ENCODE measurements at regions not wholly inside any gene's neighbourhood (a gene's known extent, or its start where the extent isn't known, plus 50 kb on each side); places are given as distances from the start of the nearest gene placed in this dataset.
"Not testable (repeated sequence)": the region's sequence is repeated elsewhere in the genome, so short reads cannot be mapped to it uniquely, and the experiment has no call there.

GRCh38 chr2:64809216-64809615, 155.5 kb upstream of the SERTAD2 start:
- H3K27me3 Mint-ChIP-seq (ENCODE audit: low read depth) = no peaks in the 10 kb centered on the region
- peaks cover 7% of the 10 kb centered on the region for H3K9me3 Mint-ChIP-seq
- H3K4me1 Mint-ChIP-seq (ENCODE audit: low read depth) = peaks cover 20% of the 10 kb centered on the region
- H3K4me3 Mint-ChIP-seq = no peak overlapping the region
- peaks cover 2% of the 10 kb centered on the region for H3K36me3 Mint-ChIP-seq (ENCODE audit: low read depth)
- H3K27ac Mint-ChIP-seq = no peak overlapping the region

- Mint-ChIP-seq H3K36me3 (ENCODE audit: low read depth) (peaks cover 2% of the 10 kb centered on the region), H3K4me3 (no peak overlapping the region), H3K27ac (no peak overlapping the region), H3K4me1 (ENCODE audit: low read depth) (peaks cover 16% of the 10 kb centered on the region), H3K27me3 (ENCODE audit: low read depth) (no peaks in the 10 kb centered on the region), H3K9me3 (peaks cover 7% of the 10 kb centered on the region)
Observed at GRCh38 chr2:64812285-64812684, 158.6 kb upstream of the SERTAD2 start.

DNA sequence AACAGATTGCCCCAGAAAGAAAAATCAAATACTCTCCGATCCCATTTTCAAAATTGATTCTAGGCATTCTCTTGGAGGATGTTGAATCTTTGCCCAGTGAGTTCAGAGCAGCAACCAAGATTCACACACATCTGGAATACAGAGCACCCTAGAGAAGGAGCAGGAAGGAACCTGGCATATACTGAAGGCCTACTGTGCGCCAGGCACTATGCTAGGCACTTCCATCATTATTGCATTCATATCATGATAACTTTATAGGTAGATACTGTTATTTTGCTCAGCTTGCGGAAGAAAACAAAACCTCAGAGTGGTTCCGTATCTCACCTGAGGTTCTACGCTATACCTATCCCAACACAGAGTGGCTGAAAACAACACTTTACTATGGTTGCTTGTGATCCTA, 160.3 kb upstream of the SERTAD2 start:
- H3K27me3 Mint-ChIP-seq (ENCODE audit: low read depth) = no peaks in the 10 kb centered on the region
- H3K4me1 Mint-ChIP-seq (ENCODE audit: low read depth) = peaks cover 18% of the 10 kb centered on the region
- peaks cover 2% of the 10 kb centered on the region for H3K36me3 Mint-ChIP-seq (ENCODE audit: low read depth)
- no peak overlapping the region for H3K27ac Mint-ChIP-seq
- H3K9me3 Mint-ChIP-seq = peaks cover 7% of the 10 kb centered on the region
- H3K4me3 Mint-ChIP-seq = no peak overlapping the region

DNA sequence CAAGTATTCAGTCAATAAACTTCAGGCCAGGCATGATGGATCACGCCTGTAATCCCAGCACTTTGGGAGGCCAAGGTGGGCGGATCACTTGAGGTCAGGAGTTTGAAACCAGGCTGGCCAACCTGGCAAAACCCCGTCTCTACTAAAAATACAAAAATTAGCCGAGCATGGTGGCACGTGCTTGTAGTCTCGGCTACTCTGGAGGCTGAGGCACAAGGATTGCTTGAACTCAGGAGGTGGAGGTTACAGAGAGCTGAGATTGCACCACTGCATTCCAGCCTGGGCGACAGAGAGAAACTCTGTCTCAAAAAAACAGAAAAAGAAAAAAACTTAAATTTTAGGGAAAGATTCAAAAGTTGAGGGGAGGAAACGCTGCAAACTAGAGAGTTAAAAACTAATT, 162.8 kb upstream of the SERTAD2 start:
- not testable (repeated sequence) for H3K27me3 Mint-ChIP-seq (ENCODE audit: low read depth); H3K27ac Mint-ChIP-seq; H3K9me3 Mint-ChIP-seq; H3K36me3 Mint-ChIP-seq (ENCODE audit: low read depth); H3K4me3 Mint-ChIP-seq
- H3K4me1 Mint-ChIP-seq (ENCODE audit: low read depth) = peaks cover 30% of the 10 kb centered on the region

GRCh38 chr2:64817453-64817852, 163.7 kb upstream of the SERTAD2 start:
- peaks cover 4% of the 10 kb centered on the region for H3K36me3 Mint-ChIP-seq (ENCODE audit: low read depth)
- peaks cover 22% of the 10 kb centered on the region for H3K4me1 Mint-ChIP-seq (ENCODE audit: low read depth)
- no peaks in the 10 kb centered on the region for H3K27me3 Mint-ChIP-seq (ENCODE audit: low read depth)
- H3K4me3 Mint-ChIP-seq = no peak overlapping the region
- H3K9me3 Mint-ChIP-seq = no peaks in the 10 kb centered on the region
- H3K27ac Mint-ChIP-seq = no peak overlapping the region

DNA sequence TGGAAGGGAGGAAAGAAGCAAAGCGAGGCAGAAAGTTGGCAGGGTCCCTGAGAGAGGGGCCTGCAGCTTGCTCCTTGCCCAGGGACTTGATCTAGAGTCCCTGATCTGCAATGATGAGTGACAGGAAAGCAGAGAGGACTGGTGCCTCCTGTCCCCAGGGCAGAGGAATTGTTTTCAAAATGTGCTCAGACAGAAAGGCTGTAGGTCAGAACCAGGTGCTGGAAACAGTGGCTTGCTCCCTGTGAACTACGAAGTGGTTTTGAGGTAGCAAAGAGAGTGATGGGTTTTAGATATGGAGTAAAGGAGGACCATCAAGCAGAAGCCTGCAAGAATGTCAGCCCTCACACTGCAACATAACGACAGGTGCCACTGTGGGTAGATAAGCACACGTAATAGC, 164.9 kb upstream of the SERTAD2 start:
- H3K27ac Mint-ChIP-seq = peak overlapping the region; percentile 62
- H3K9me3 Mint-ChIP-seq = no peaks in the 10 kb centered on the region
- peaks cover 4% of the 10 kb centered on the region for H3K36me3 Mint-ChIP-seq (ENCODE audit: low read depth)
- H3K27me3 Mint-ChIP-seq (ENCODE audit: low read depth) = no peaks in the 10 kb centered on the region
- H3K4me3 Mint-ChIP-seq = no peak overlapping the region
- H3K4me1 Mint-ChIP-seq (ENCODE audit: low read depth) = peaks cover 22% of the 10 kb centered on the region

GRCh38 chr2:64819361-64819760, 165.6 kb upstream of the SERTAD2 start:
- Mint-ChIP-seq H3K9me3 (no peaks in the 10 kb centered on the region), H3K27me3 (ENCODE audit: low read depth) (no peaks in the 10 kb centered on the region), H3K4me3 (peak overlapping the region; percentile 69), H3K4me1 (ENCODE audit: low read depth) (peaks cover 21% of the 10 kb centered on the region), H3K27ac (peak overlapping the region; percentile 96), H3K36me3 (ENCODE audit: low read depth) (peaks cover 4% of the 10 kb centered on the region)

DNA sequence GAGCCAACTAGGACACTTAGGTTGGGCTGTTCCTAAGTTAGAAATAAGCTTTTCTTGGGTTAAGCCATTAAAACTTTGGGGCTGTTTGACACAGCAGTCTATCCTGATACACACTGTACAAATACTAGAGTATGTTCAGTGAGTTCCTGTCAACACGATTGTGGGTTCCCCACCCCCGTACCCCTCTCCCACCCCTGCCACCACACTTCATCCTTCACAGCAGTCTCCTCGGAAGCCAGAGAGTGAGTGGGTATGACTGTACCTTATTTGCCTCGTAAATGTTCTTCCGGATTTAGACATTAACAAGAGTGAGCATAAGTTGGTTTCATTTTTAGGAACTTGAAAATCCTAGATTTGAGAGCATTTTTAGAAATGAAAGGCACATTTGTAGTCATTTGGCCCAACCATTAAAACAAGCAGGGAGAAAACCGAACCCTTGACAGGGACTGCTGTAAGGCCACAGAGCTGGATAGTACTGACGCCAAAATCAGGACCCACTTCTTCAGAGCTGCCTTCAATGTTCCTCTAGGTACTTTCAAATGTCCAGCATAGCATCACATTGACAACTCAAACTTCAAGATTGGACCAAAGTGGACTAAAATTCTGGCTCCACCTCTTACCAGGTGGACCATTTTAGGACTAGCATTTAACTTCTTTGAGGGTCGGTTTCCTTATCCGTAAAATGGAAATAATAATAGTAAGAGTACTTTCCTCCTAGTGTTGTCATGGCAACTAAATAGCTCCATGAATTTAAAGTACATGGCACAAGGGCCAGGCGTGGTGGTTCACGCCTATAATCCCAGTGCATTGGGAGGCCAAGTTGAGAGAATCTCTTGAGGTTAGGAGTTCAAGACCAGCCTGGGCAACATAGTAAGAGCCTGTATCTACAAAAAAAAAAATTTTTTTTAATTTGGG, 166.3 kb upstream of the SERTAD2 start:
- Mint-ChIP-seq H3K9me3 (no peaks in the 10 kb centered on the region), H3K27ac (peak overlapping the region; percentile 96), H3K36me3 (ENCODE audit: low read depth) (peaks cover 4% of the 10 kb centered on the region), H3K27me3 (ENCODE audit: low read depth) (no peaks in the 10 kb centered on the region), H3K4me1 (ENCODE audit: low read depth) (peaks cover 21% of the 10 kb centered on the region), H3K4me3 (peak overlapping the region; percentile 69)

GRCh38 chr2:64820901-64821300, 167.2 kb upstream of the SERTAD2 start:
- H3K27ac Mint-ChIP-seq = no peak overlapping the region
- peaks cover 4% of the 10 kb centered on the region for H3K36me3 Mint-ChIP-seq (ENCODE audit: low read depth)
- no peaks in the 10 kb centered on the region for H3K9me3 Mint-ChIP-seq
- H3K4me1 Mint-ChIP-seq (ENCODE audit: low read depth) = peaks cover 20% of the 10 kb centered on the region
- H3K27me3 Mint-ChIP-seq (ENCODE audit: low read depth) = no peaks in the 10 kb centered on the region
- no peak overlapping the region for H3K4me3 Mint-ChIP-seq

DNA sequence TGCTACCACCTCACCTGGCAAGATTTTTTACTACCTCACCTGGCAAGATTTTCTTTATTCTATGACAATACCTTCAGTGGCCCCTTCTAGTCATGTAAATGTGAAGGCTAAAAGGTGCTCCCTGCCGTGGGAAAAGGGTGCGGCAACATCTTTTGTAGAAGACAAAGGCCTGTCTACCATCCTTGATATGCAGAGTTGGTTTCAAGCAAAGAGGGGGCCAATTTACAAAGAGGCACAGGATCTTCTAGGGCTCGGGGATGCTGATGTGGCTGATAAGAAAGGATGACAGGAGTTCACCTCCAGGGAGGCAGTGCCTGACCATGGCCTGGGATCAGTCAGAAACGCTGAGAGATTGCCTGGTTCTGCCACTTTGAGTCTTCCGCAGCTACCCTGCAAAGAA, 165.4 kb upstream of the SLC1A4 start:
- Mint-ChIP-seq H3K4me3 (no peak overlapping the region), H3K36me3 (ENCODE audit: low read depth) (peaks cover 4% of the 10 kb centered on the region), H3K4me1 (ENCODE audit: low read depth) (peaks cover 14% of the 10 kb centered on the region), H3K27me3 (ENCODE audit: low read depth) (no peaks in the 10 kb centered on the region), H3K9me3 (no peaks in the 10 kb centered on the region), H3K27ac (no peak overlapping the region)

GRCh38 chr2:64825831-64826491, 163.2 kb upstream of the SLC1A4 start:
- no peak overlapping the region for H3K4me3 Mint-ChIP-seq
- peaks cover under 1% of the 10 kb centered on the region for H3K4me1 Mint-ChIP-seq (ENCODE audit: low read depth)
- H3K27ac Mint-ChIP-seq = no peak overlapping the region
- no peaks in the 10 kb centered on the region for H3K27me3 Mint-ChIP-seq (ENCODE audit: low read depth)
- H3K36me3 Mint-ChIP-seq (ENCODE audit: low read depth) = no peaks in the 10 kb centered on the region
- no peaks in the 10 kb centered on the region for H3K9me3 Mint-ChIP-seq

- Mint-ChIP-seq H3K27ac (no peak overlapping the region), H3K4me1 (ENCODE audit: low read depth) (peaks cover 8% of the 10 kb centered on the region), H3K27me3 (ENCODE audit: low read depth) (no peaks in the 10 kb centered on the region), H3K9me3 (no peaks in the 10 kb centered on the region), H3K36me3 (ENCODE audit: low read depth) (no peaks in the 10 kb centered on the region), H3K4me3 (no peak overlapping the region)
Observed at GRCh38 chr2:64826703-64827102, 162.5 kb upstream of the SLC1A4 start.

- no peaks in the 10 kb centered on the region for H3K9me3 Mint-ChIP-seq
- H3K4me3 Mint-ChIP-seq = no peak overlapping the region
- H3K36me3 Mint-ChIP-seq (ENCODE audit: low read depth) = no peaks in the 10 kb centered on the region
- no peak overlapping the region for H3K27ac Mint-ChIP-seq
- peaks cover 3% of the 10 kb centered on the region for H3K27me3 Mint-ChIP-seq (ENCODE audit: low read depth)
- peaks cover 17% of the 10 kb centered on the region for H3K4me1 Mint-ChIP-seq (ENCODE audit: low read depth)
Observed at GRCh38 chr2:64828261-64828660, 160.9 kb upstream of the SLC1A4 start.

DNA sequence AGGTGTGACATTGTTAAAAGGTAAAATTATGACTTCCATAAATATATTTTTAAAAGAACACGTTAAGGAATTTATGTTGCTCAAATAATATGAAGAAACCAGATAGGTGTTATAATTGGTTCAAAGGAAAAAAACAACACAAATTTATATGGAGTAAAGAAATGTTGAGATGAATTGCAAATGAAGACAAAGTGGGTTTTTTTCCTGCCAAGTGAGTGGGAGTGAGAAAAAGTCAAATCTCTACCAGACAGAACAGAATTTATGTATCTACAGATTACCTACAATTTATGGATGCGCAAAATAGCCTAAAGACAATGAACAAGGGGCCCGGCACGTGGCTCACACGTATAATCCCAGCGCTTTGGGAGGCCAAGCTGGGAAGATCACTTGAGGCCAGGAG, 159.7 kb upstream of the SLC1A4 start:
- peaks cover 23% of the 10 kb centered on the region for H3K4me1 Mint-ChIP-seq (ENCODE audit: low read depth)
- peaks cover 12% of the 10 kb centered on the region for H3K27me3 Mint-ChIP-seq (ENCODE audit: low read depth)

More for the DNA sequence above, 159.7 kb upstream of the SLC1A4 start:
- Mint-ChIP-seq H3K4me3 (no peak overlapping the region), H3K9me3 (no peaks in the 10 kb centered on the region), H3K27ac (no peak overlapping the region), H3K36me3 (ENCODE audit: low read depth) (no peaks in the 10 kb centered on the region)

All from T-helper 1 cell treated with Interleukin-12 subunit alpha and Interleukin-12 subunit beta and Interleukin-4 antibody, amounts not matched to agents 30 μg/mL and 1 μg/mL, for 36 hours (primary cell).